H1 (cell line): ENCODE measurements at regions not wholly inside any gene's neighbourhood (a gene's known extent, or its start where the extent isn't known, plus 50 kb on each side); places are given as distances from the start of the nearest gene placed in this dataset.

Experiments used
- CTCF ChIA-PET: fragments of 300-600 bp; sonication (Branson Sonifier 250); formaldehyde crosslinking; loops from one replicate; lab custom pipeline; 2021; ENCODE audit not compliant: partially characterized antibody; lab: Charles Lee
- POLR2A ChIA-PET: fragments of 300-600 bp; sonication (Branson Sonifier 250); formaldehyde crosslinking; loops from one replicate; lab custom pipeline; 2021; ENCODE audit warnings: inconsistent platforms; ENCODE audit not compliant: partially characterized antibody; lab: Charles Lee
- DNase-seq, 2 experiments: peaks; one replicate each; pipeline versions ENCODE4 v3.0.0 to v3.0.0-alpha.2; 2010 to 2022; ENCODE audit warnings: low spot score in 2 of 2, low read depth in 1 of 2, mixed read lengths in 1 of 2
- FAIRE-seq: peaks from 2 replicates; lab custom pipeline; 2011; peaks lifted over from hg19 to GRCh38; lab: Jason Lieb, UNC
- H2AFZ ChIP-seq: 2 replicates; pipeline ENCODE4 v1.8.1; 2012; ENCODE audit warnings: low read length, inconsistent platforms
- H2AK5ac ChIP-seq: 2 replicates; pipeline ENCODE4 v1.6.1; 2013; ENCODE audit warnings: low read depth, low read length
- H2BK120ac ChIP-seq: replicated peaks from 2 replicates; pipeline ENCODE3; 2013; ENCODE audit warnings: low read depth, low read length, inconsistent platforms
- H2BK12ac ChIP-seq: 2 replicates; pipeline ENCODE4 v1.6.1; 2013; ENCODE audit warnings: low read depth, low read length
- H2BK15ac ChIP-seq: 2 replicates; pipeline ENCODE4 v1.6.1; 2013; ENCODE audit warnings: low read length
- H2BK20ac ChIP-seq: 2 replicates; pipeline ENCODE4 v1.6.1; 2013; ENCODE audit warnings: low read length
- H2BK5ac ChIP-seq: 2 replicates; pipeline ENCODE4 v1.6.1; 2013; ENCODE audit warnings: low read depth, low read length
- H3K14ac ChIP-seq: 2 replicates; pipeline ENCODE4 v1.6.1; 2013; ENCODE audit warnings: inconsistent platforms; ENCODE audit not compliant: insufficient read length
- H3K18ac ChIP-seq: 2 replicates; pipeline ENCODE4 v1.6.1; 2013; ENCODE audit warnings: low read length; ENCODE audit errors: extremely low read depth
- H3K23ac ChIP-seq: 2 replicates; pipeline ENCODE4 v1.6.1; 2013; ENCODE audit warnings: inconsistent platforms; ENCODE audit not compliant: insufficient read length
- H3K23me2 ChIP-seq: 2 replicates; pipeline ENCODE4 v1.6.1; 2013; ENCODE audit warnings: low read depth, low read length
- H3K27ac ChIP-seq: 2 replicates; pipeline ENCODE4 v1.6.1; 2011; ENCODE audit warnings: low read depth, low read length, inconsistent platforms
- H3K27me3 ChIP-seq, 4 experiments: replicated peaks in 1 of 4; 1 replicate in 1 of 4; 2 replicates in 3 of 4; pipeline versions ENCODE4 v1.6.1 to v1.8.1; 2011 to 2013; ENCODE audit warnings: low read length in 3 of 4, mild to moderate bottlenecking in 3 of 4, inconsistent platforms in 2 of 4, mixed read lengths in 2 of 4, moderate library complexity in 1 of 4; ENCODE audit not compliant: control insufficient read depth in 3 of 4, insufficient read depth in 3 of 4; ENCODE audit errors: extremely low read depth in 1 of 4
- H3K36me3 ChIP-seq, 4 experiments: 2 replicates each; pipeline versions ENCODE4 v1.6.1 to v1.8.1; 2011 to 2013; ENCODE audit warnings: mild to moderate bottlenecking in 4 of 4, low read length in 3 of 4, moderate library complexity in 2 of 4, control low read depth in 1 of 4, inconsistent platforms in 1 of 4; ENCODE audit not compliant: insufficient read depth in 4 of 4, control insufficient read depth in 2 of 4
- H3K4ac ChIP-seq: replicated peaks from 2 replicates; pipeline ENCODE3; 2013; ENCODE audit warnings: low read length, low read depth, mixed read lengths, inconsistent platforms; ENCODE audit not compliant: insufficient read length
- H3K4me1 ChIP-seq, 4 experiments: replicated peaks in 1 of 4; 1 replicate in 1 of 4; 2 replicates in 3 of 4; pipeline versions ENCODE4 v1.6.1 to v1.8.1; 2011 to 2013; ENCODE audit warnings: low read length in 3 of 4, inconsistent platforms in 2 of 4, mixed read lengths in 1 of 4; ENCODE audit not compliant: insufficient read depth in 4 of 4, control insufficient read depth in 3 of 4
- H3K4me2 ChIP-seq, 2 experiments: 2 replicates each; pipeline versions ENCODE4 v1.6.1 to v1.8.1; 2011 to 2013; ENCODE audit warnings: low read depth in 2 of 2, low read length in 2 of 2, control low read depth in 1 of 2, inconsistent platforms in 1 of 2, mild to moderate bottlenecking in 1 of 2; ENCODE audit not compliant: insufficient read depth in 1 of 2
- H3K4me3 ChIP-seq, 4 experiments: fragments of 200-600, 300-600 bp in 1 of 4; sonication (generic), shearing (Covaris generic), sonication (Bioruptor Twin) in 1 of 4; 2 replicates each; pipeline versions ENCODE4 v1.5.1 to v1.8.1; 2011 to 2016; ENCODE audit warnings: low read length in 4 of 4, low read depth in 3 of 4, control low read depth in 2 of 4, inconsistent platforms in 2 of 4, mild to moderate bottlenecking in 2 of 4, mixed read lengths in 1 of 4, moderate library complexity in 1 of 4; ENCODE audit not compliant: insufficient read depth in 2 of 4; ENCODE audit errors: extremely low read depth in 1 of 4
- H3K56ac ChIP-seq: replicated peaks from 2 replicates; pipeline ENCODE3; 2013; ENCODE audit warnings: low read depth, mild to moderate bottlenecking, mixed read lengths, low read length, inconsistent platforms; ENCODE audit not compliant: insufficient read length
- H3K79me1 ChIP-seq: 2 replicates; pipeline ENCODE4 v1.6.1; 2013; ENCODE audit warnings: low read depth, low read length, control low read depth
- H3K79me2 ChIP-seq, 2 experiments: 2 replicates each; pipeline versions ENCODE4 v1.6.1 to v1.8.1; 2012 to 2013; ENCODE audit warnings: low read length in 2 of 2, mild to moderate bottlenecking in 2 of 2, inconsistent platforms in 1 of 2; ENCODE audit not compliant: insufficient read depth in 2 of 2, control insufficient read depth in 1 of 2
- H3K9ac ChIP-seq, 4 experiments: replicated peaks in 1 of 4; 1 replicate in 1 of 4; 2 replicates in 3 of 4; pipeline versions ENCODE4 v1.6.1 to v1.8.1; 2011 to 2013; ENCODE audit warnings: low read depth in 3 of 4, low read length in 3 of 4, control low read depth in 2 of 4, mild to moderate bottlenecking in 2 of 4, moderate library complexity in 2 of 4, inconsistent platforms in 1 of 4; ENCODE audit errors: extremely low read depth in 1 of 4
- H3K9me3 ChIP-seq, 2 experiments: 2 replicates each; pipeline versions ENCODE4 v1.6.1 to v1.8.1; 2012 to 2013; ENCODE audit warnings: mild to moderate bottlenecking in 2 of 2, moderate library complexity in 2 of 2, control low read depth in 1 of 2, inconsistent platforms in 1 of 2, low read depth in 1 of 2, low read length in 1 of 2, mixed read lengths in 1 of 2; ENCODE audit not compliant: insufficient read depth in 2 of 2
- H4K20me1 ChIP-seq, 2 experiments: replicated peaks in 1 of 2; 2 replicates each; pipeline versions ENCODE3 to v1.8.1; 2011 to 2013; ENCODE audit warnings: inconsistent platforms in 2 of 2, low read length in 2 of 2, mild to moderate bottlenecking in 1 of 2; ENCODE audit not compliant: insufficient read depth in 2 of 2, control insufficient read depth in 1 of 2
- H4K5ac ChIP-seq: 2 replicates; pipeline ENCODE4 v1.6.1; 2013; ENCODE audit warnings: low read length, low read depth, mixed read lengths, inconsistent platforms; ENCODE audit not compliant: insufficient read length
- H4K8ac ChIP-seq: 2 replicates; pipeline ENCODE4 v1.8.0; 2013; ENCODE audit warnings: mild to moderate bottlenecking, moderate library complexity, low read length, inconsistent platforms; ENCODE audit not compliant: insufficient read depth; ENCODE audit errors: extremely low read depth
- H4K91ac ChIP-seq: replicated peaks from 2 replicates; pipeline ENCODE3; 2013; ENCODE audit warnings: low read length, mixed read lengths, inconsistent platforms; ENCODE audit not compliant: insufficient read length
- CBX5 ChIP-seq: fragments of 300-800, 300-1000 bp; sonication (generic); IDR thresholded peaks from 2 replicates; pipeline ENCODE4 v1.7.1; 2016; ENCODE audit warnings: antibody characterized with exemption, low read length, low read depth
- CTBP2 ChIP-seq: IDR thresholded peaks from 2 replicates; pipeline ENCODE4 v1.7.0; 2011; ENCODE audit warnings: borderline replicate concordance, mild to moderate bottlenecking, moderate library complexity, mixed read lengths, low read length; ENCODE audit not compliant: insufficient read depth, insufficient read length
- GABPA ChIP-seq: IDR thresholded peaks from 2 replicates; pipeline ENCODE4 v1.6.1; 2011; ENCODE audit warnings: mild to moderate bottlenecking, low read length, moderate library complexity, borderline replicate concordance; ENCODE audit not compliant: insufficient read depth
- JUND ChIP-seq: IDR thresholded peaks from 2 replicates; pipeline ENCODE4 v1.6.1; 2011; ENCODE audit warnings: mild to moderate bottlenecking, improper control_type of control experiment, low read length
- SIX5 ChIP-seq: IDR thresholded peaks from 2 replicates; pipeline ENCODE4 v1.6.1; 2011; ENCODE audit warnings: mild to moderate bottlenecking, low read depth, low read length
- TAF7 ChIP-seq: optimal IDR thresholded peaks from 2 replicates; pipeline ENCODE3; 2011; ENCODE audit warnings: low read depth, mild to moderate bottlenecking, inconsistent platforms, low read length, moderate library complexity, borderline replicate concordance
- TBP ChIP-seq: IDR thresholded peaks from 2 replicates; pipeline ENCODE4 v1.6.1; 2011; ENCODE audit warnings: low read depth, low read length, improper control_type of control experiment
- WGBS, 2 experiments: shearing (Covaris generic) in 1 of 2; methylation state at CpG; one replicate each; pipeline versions ENCODE4 v1.1.6 to v1.1.7; 2013 to 2015; ENCODE audit warnings: low lambda C conversion rate in 2 of 2, mixed read lengths in 2 of 2, inconsistent platforms in 1 of 2, low coverage in 1 of 2, missing lambda C conversion rate in 1 of 2; ENCODE audit not compliant: insufficient replicate concordance in 2 of 2, insufficient coverage in 1 of 2, insufficient read length in 1 of 2; ENCODE audit errors: extremely low coverage in 1 of 2, missing lambda C conversion rate in 1 of 2; 5-methylcytosine and 5-hydroxymethylcytosine counted together
- TF ChIP-seq, protein P1 (sequence below): IDR thresholded peaks from 2 replicates; pipeline ENCODE4 v1.6.1; 2011; ENCODE audit warnings: low read depth, mild to moderate bottlenecking, low read length; ENCODE audit not compliant: insufficient read depth
- TF ChIP-seq, protein P2 (sequence below): IDR thresholded peaks from 2 replicates; pipeline ENCODE4 v1.6.1; 2012; ENCODE audit warnings: low read length, inconsistent platforms
- TF ChIP-seq, protein P3 (sequence below): IDR thresholded peaks from 2 replicates; pipeline ENCODE4 v1.6.1; 2011; ENCODE audit warnings: low read length, improper control_type of control experiment
- TF ChIP-seq, protein P4 (sequence below): IDR thresholded peaks from 2 replicates; pipeline ENCODE4 v1.6.1; 2012; ENCODE audit warnings: inconsistent platforms

DNA sequence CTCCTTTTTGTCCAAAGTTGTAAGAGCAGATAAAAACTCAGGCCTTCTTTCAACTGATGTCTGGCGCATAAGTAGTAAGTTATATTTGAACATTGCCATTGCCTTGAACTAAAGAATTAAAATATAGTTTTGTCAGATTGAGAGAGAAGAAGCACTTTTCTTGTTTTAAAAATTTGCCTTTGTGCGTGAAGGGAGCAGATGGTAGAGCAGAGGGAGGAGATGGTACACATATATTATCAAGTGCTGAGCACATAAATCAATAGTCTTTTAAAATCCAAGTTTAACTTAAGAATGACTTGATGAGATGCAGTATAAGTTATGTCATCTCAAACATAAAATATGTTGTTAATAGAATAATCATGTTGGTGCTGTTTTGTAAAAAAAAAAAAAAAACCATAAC lies 504.6 kb upstream of the KLHL1 start:
- no peak overlapping the region for H3K23ac ChIP-seq
- H3K4me3 ChIP-seq = no peak overlapping the region
- no peak overlapping the region for H3K9ac ChIP-seq
- no peaks in the 10 kb centered on the region for H3K9me3 ChIP-seq
- H3K23me2 ChIP-seq = no peaks in the 10 kb centered on the region
- no peak overlapping the region for H4K8ac ChIP-seq
- no peak overlapping the region for H3K4ac ChIP-seq
- no peaks in the 10 kb centered on the region for H4K20me1 ChIP-seq
- no peak overlapping the region for H2BK20ac ChIP-seq
- CTCF ChIA-PET = interaction anchor here (1.6 to 1.9 kb wide), 2 partner anchors 10 to 352 kb away, joined by 4 to 7 read pairs; no protein-coding TSS in a partner anchor
- no peaks in the 10 kb centered on the region for H3K79me1 ChIP-seq
- no peak overlapping the region for H2AFZ ChIP-seq
- H3K4me2 ChIP-seq = no peak overlapping the region
- no peak overlapping the region for H3K56ac ChIP-seq
- no peaks in the 10 kb centered on the region for H3K4me1 ChIP-seq
- no peak overlapping the region for H3K27ac ChIP-seq
- H3K14ac ChIP-seq = no peak overlapping the region
- H2AK5ac ChIP-seq = no peak overlapping the region
- H3K18ac ChIP-seq = no peak overlapping the region
- no peak overlapping the region for H4K5ac ChIP-seq
- 90% methylated on average over 2 of the region's 2 CpGs; no CpG with 5 or more reads in 1 of the 2 experiments for WGBS, 2 experiments
- DNase-seq = no peak
- H3K79me2 ChIP-seq = no peaks in the 10 kb centered on the region
- no peaks in the 10 kb centered on the region for H3K27me3 ChIP-seq
- H3K36me3 ChIP-seq = no peaks in the 10 kb centered on the region
- POLR2A ChIA-PET = no interaction called here
- no peak overlapping the region for H2BK12ac ChIP-seq
- H4K91ac ChIP-seq = no peak overlapping the region
- FAIRE-seq = no peak
- no peak overlapping the region for H2BK15ac ChIP-seq
- H2BK120ac ChIP-seq = no peak overlapping the region
- no peak overlapping the region for H2BK5ac ChIP-seq
- TF ChIP-seq, protein P1, sequence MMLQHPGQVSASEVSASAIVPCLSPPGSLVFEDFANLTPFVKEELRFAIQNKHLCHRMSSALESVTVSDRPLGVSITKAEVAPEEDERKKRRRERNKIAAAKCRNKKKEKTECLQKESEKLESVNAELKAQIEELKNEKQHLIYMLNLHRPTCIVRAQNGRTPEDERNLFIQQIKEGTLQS = no peak
- TF ChIP-seq, protein P2, sequence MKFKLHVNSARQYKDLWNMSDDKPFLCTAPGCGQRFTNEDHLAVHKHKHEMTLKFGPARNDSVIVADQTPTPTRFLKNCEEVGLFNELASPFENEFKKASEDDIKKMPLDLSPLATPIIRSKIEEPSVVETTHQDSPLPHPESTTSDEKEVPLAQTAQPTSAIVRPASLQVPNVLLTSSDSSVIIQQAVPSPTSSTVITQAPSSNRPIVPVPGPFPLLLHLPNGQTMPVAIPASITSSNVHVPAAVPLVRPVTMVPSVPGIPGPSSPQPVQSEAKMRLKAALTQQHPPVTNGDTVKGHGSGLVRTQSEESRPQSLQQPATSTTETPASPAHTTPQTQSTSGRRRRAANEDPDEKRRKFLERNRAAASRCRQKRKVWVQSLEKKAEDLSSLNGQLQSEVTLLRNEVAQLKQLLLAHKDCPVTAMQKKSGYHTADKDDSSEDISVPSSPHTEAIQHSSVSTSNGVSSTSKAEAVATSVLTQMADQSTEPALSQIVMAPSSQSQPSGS = no peak
- TF ChIP-seq CBX5 (no peak), CTBP2 (no peak), JUND (no peak), TBP (no peak), TAF7 (no peak), GABPA (no peak), SIX5 (no peak)
- TF ChIP-seq, protein P3, sequence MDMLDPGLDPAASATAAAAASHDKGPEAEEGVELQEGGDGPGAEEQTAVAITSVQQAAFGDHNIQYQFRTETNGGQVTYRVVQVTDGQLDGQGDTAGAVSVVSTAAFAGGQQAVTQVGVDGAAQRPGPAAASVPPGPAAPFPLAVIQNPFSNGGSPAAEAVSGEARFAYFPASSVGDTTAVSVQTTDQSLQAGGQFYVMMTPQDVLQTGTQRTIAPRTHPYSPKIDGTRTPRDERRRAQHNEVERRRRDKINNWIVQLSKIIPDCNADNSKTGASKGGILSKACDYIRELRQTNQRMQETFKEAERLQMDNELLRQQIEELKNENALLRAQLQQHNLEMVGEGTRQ = no peak
- TF ChIP-seq, protein P4, sequence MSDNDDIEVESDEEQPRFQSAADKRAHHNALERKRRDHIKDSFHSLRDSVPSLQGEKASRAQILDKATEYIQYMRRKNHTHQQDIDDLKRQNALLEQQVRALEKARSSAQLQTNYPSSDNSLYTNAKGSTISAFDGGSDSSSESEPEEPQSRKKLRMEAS = no peak
